IMR-90 (cell line): ENCODE measurements at regions not wholly inside any gene's neighbourhood (a gene's known extent, or its start where the extent isn't known, plus 50 kb on each side); places are given as distances from the start of the nearest gene placed in this dataset.

Source experiments
- ATAC-seq: fragments of 200-7000 bp; cut with Tn5 transposase; 2 replicates; pipeline ENCODE4 v1.9.1; 2020; ENCODE audit warnings: low read depth, mild to moderate bottlenecking, moderate library complexity
- BruUV-seq: library from RNA; stranded (reverse); fragments of 400-500 nt; replicated peaks from 2 replicates; lab custom pipeline; 2021; lab: Mats Ljungman, UMichigan
- CTCF ChIA-PET: fragments of 300-600 bp; formaldehyde crosslinking; extraction: SDS; loops from one replicate; lab custom pipeline; 2021; ENCODE audit warnings: antibody characterized with exemption; lab: Yijun Ruan, JAX
- POLR2A ChIA-PET: fragments of 300-600 bp; sonication (Branson Sonifier 250); formaldehyde crosslinking; loops from one replicate; lab custom pipeline; 2022; ENCODE audit warnings: antibody characterized with exemption; ENCODE audit not compliant: unreplicated experiment; lab: Charles Lee
- DNase-seq: peaks from one replicate; pipeline ENCODE4 v3.0.0; 2013
- H2AFZ ChIP-seq: replicated peaks from 2 replicates; pipeline ENCODE3; 2013; ENCODE audit warnings: low read length, mild to moderate bottlenecking; ENCODE audit not compliant: poor library complexity
- H2AK5ac ChIP-seq: 2 replicates; pipeline ENCODE4 v1.6.1; 2013; ENCODE audit warnings: low read depth, low read length, inconsistent platforms
- H2AK9ac ChIP-seq: replicated peaks from 2 replicates; pipeline ENCODE3; 2013; ENCODE audit warnings: mild to moderate bottlenecking, low read depth, low read length, moderate library complexity; ENCODE audit not compliant: poor library complexity
- H2BK120ac ChIP-seq: 2 replicates; pipeline ENCODE4 v1.6.1; 2013; ENCODE audit warnings: low read depth, low read length, inconsistent platforms
- H2BK15ac ChIP-seq: 3 replicates; pipeline ENCODE4 v1.6.1; 2013; ENCODE audit warnings: low read depth, low read length, inconsistent platforms
- H2BK20ac ChIP-seq: 2 replicates; pipeline ENCODE4 v1.6.1; 2013; ENCODE audit warnings: low read depth, mild to moderate bottlenecking, inconsistent platforms, low read length, moderate library complexity
- H2BK5ac ChIP-seq: 2 replicates; pipeline ENCODE4 v1.6.1; 2013; ENCODE audit warnings: mild to moderate bottlenecking, low read depth, low read length, inconsistent platforms; ENCODE audit not compliant: poor library complexity, severe bottlenecking
- H3K14ac ChIP-seq: replicated peaks from 2 replicates; pipeline ENCODE4 v1.6.1; 2013; ENCODE audit warnings: low read depth, low read length, inconsistent platforms
- H3K18ac ChIP-seq: 2 replicates; pipeline ENCODE4 v1.6.1; 2013; ENCODE audit warnings: low read depth, low read length, control low read depth
- H3K23ac ChIP-seq: 2 replicates; pipeline ENCODE4 v1.6.1; 2013; ENCODE audit warnings: low read depth, low read length, inconsistent platforms
- H3K27ac ChIP-seq: 2 replicates; pipeline ENCODE4 v1.5.1; 2013; ENCODE audit warnings: mild to moderate bottlenecking, control low read depth, low read length; ENCODE audit not compliant: insufficient read depth
- H3K27me3 ChIP-seq: 2 replicates; pipeline ENCODE4 v1.6.1; 2013; ENCODE audit warnings: low read length; ENCODE audit not compliant: control insufficient read depth, insufficient read depth
- H3K36me3 ChIP-seq: 2 replicates; pipeline ENCODE4 v1.6.1; 2013; ENCODE audit warnings: low read length, mixed read lengths; ENCODE audit not compliant: control insufficient read depth, insufficient read depth
- H3K4ac ChIP-seq: 2 replicates; pipeline ENCODE4 v1.6.1; 2013; ENCODE audit warnings: low read depth, low read length, inconsistent platforms
- H3K4me1 ChIP-seq: 2 replicates; pipeline ENCODE4 v1.6.1; 2013; ENCODE audit warnings: low read length, mixed read lengths; ENCODE audit not compliant: control insufficient read depth, insufficient read depth
- H3K4me2 ChIP-seq: 2 replicates; pipeline ENCODE4 v1.6.1; 2013; ENCODE audit warnings: low read depth, mild to moderate bottlenecking, control low read depth, low read length, moderate library complexity
- H3K4me3 ChIP-seq: 2 replicates; pipeline ENCODE4 v1.5.1; 2013; ENCODE audit warnings: low read depth, mild to moderate bottlenecking, control low read depth, low read length, moderate library complexity; ENCODE audit not compliant: insufficient read depth
- H3K56ac ChIP-seq: 2 replicates; pipeline ENCODE4 v1.6.1; 2013; ENCODE audit warnings: low read length, inconsistent platforms; ENCODE audit not compliant: insufficient read depth; ENCODE audit errors: extremely low read depth
- H3K79me1 ChIP-seq, 2 experiments: 2 replicates each; pipeline ENCODE4 v1.6.1; 2013; ENCODE audit warnings: low read length in 2 of 2, inconsistent platforms in 1 of 2, low read depth in 1 of 2
- H3K9ac ChIP-seq: 2 replicates; pipeline ENCODE4 v1.6.1; 2013; ENCODE audit warnings: low read depth, low read length, control low read depth
- H3K9me1 ChIP-seq: 2 replicates; pipeline ENCODE4 v1.6.1; 2013; ENCODE audit warnings: low read length, inconsistent platforms; ENCODE audit not compliant: insufficient read depth
- H3K9me3 ChIP-seq: 2 replicates; pipeline ENCODE4 v1.6.1; 2013; ENCODE audit warnings: low read length; ENCODE audit not compliant: control insufficient read depth, insufficient read depth
- H4K20me1 ChIP-seq: 2 replicates; pipeline ENCODE4 v1.6.1; 2013; ENCODE audit warnings: low read length, inconsistent platforms; ENCODE audit not compliant: insufficient read depth
- H4K5ac ChIP-seq: 2 replicates; pipeline ENCODE4 v1.6.1; 2013; ENCODE audit warnings: mild to moderate bottlenecking, low read depth, low read length, control low read depth
- H4K8ac ChIP-seq, 2 experiments: 2 replicates each; pipeline ENCODE4 v1.6.1; 2013; ENCODE audit warnings: low read depth in 2 of 2, low read length in 2 of 2, control low read depth in 1 of 2, inconsistent platforms in 1 of 2
- H4K91ac ChIP-seq: 2 replicates; pipeline ENCODE4 v1.6.1; 2013; ENCODE audit warnings: low read depth, low read length, inconsistent platforms; ENCODE audit not compliant: insufficient read depth
- CEBPB ChIP-seq: IDR thresholded peaks from 2 replicates; pipeline ENCODE4 v1.6.1; 2012; ENCODE audit warnings: low read depth, low read length, improper control_type of control experiment
- CHD1 ChIP-seq: IDR thresholded peaks from 2 replicates; pipeline ENCODE4 v1.6.1; 2012; ENCODE audit warnings: low read depth, low read length, improper control_type of control experiment
- CTCF ChIP-seq: conservative IDR thresholded peaks from 2 replicates; pipeline ENCODE4 v1.5.1; 2012; ENCODE audit warnings: mild to moderate bottlenecking, low read depth, low read length, improper control_type of control experiment
- FOS ChIP-seq: fragments of 150-350 bp; IDR thresholded peaks from 2 replicates; pipeline ENCODE4 v1.6.1; 2016; ENCODE audit warnings: low read depth, low read length
- MAZ ChIP-seq: IDR thresholded peaks from 2 replicates; pipeline ENCODE4 v1.6.1; 2012; ENCODE audit warnings: low read depth, mild to moderate bottlenecking, low read length, improper control_type of control experiment, moderate library complexity, borderline replicate concordance
- POLR2A ChIP-seq: IDR thresholded peaks from 2 replicates; pipeline ENCODE4 v1.6.1; 2012; ENCODE audit warnings: mild to moderate bottlenecking, low read depth, low read length
- RCOR1 ChIP-seq: IDR thresholded peaks from 2 replicates; pipeline ENCODE4 v1.6.1; 2012; ENCODE audit warnings: mild to moderate bottlenecking, low read length, improper control_type of control experiment; ENCODE audit not compliant: insufficient replicate concordance
- WGBS, 2 experiments: methylation state at CpG; one replicate each; pipeline versions ENCODE4 v1.1.5 to v1.1.7; 2013; ENCODE audit warnings: missing lambda C conversion rate in 2 of 2; ENCODE audit not compliant: insufficient read length in 1 of 2; ENCODE audit errors: extremely low coverage in 2 of 2; 5-methylcytosine and 5-hydroxymethylcytosine counted together
- dilution Hi-C: fragments of 300-500 bp; cut with HindIII; formaldehyde crosslinking; loops from one replicate; pipeline ENCODE4 v1.14.3; 2018; ENCODE audit warnings: low sequenced_read_pairs; ENCODE audit not compliant: unreplicated experiment
- in situ Hi-C: fragments of 300-500 bp; cut with MboI; formaldehyde crosslinking; loops from 3 replicates; pipeline ENCODE4 v1.14.3; 2019; ENCODE audit warnings: low sequenced_read_pairs, inconsistent platforms, mixed read lengths
- intact Hi-C: fragments of 100-400 bp; cut with micrococcal nuclease; formaldehyde crosslinking; loops from 2 replicates; pipeline ENCODE4 v1.10.0; 2022

GRCh38 chr1:5683446-5683845 is 308.8 kb downstream of the NPHP4 start:
- Histone ChIP-seq H3K18ac (no peak overlapping the region), H3K4me3 (no peak overlapping the region), H2BK120ac (no peak overlapping the region), H2BK15ac (no peak overlapping the region), H2AFZ (no peak overlapping the region), H3K27me3 (no peaks in the 10 kb centered on the region), H3K56ac (no peak overlapping the region), H4K5ac (no peak overlapping the region), H4K8ac (no peak overlapping the region), H2AK9ac (no peak overlapping the region), H4K91ac (no peak overlapping the region), H3K4me2 (no peak overlapping the region), H2BK5ac (no peak overlapping the region), H3K9me3 (peaks cover 47% of the 10 kb centered on the region), H3K79me1 (no peaks in the 10 kb centered on the region), H3K23ac (no peak overlapping the region), H3K9ac (no peak overlapping the region), H2AK5ac (no peak overlapping the region), H3K9me1 (no peaks in the 10 kb centered on the region), H3K27ac (no peak overlapping the region), H3K4me1 (no peaks in the 10 kb centered on the region), H3K36me3 (no peaks in the 10 kb centered on the region), H2BK20ac (no peak overlapping the region), H3K4ac (no peak overlapping the region), H3K14ac (no peak overlapping the region), H4K20me1 (no peaks in the 10 kb centered on the region)
- BruUV-seq, result no TSS peak
- no peak for TF ChIP-seq CHD1
- TF ChIP-seq MAZ, result no peak
- TF ChIP-seq POLR2A, result no peak
- TF ChIP-seq CEBPB, result no peak
- no peak for TF ChIP-seq FOS
- no peak for TF ChIP-seq RCOR1
- no peak for TF ChIP-seq CTCF
- ATAC-seq, result no peak
- intact Hi-C loops, result no loop called here
- dilution Hi-C loops, result no loop called here
- in situ Hi-C loops, result no loop called here
- POLR2A ChIA-PET, result no interaction called here
- CTCF ChIA-PET, result no interaction called here
- no peak for DNase-seq
- 67% methylated on average over 1 of the region's 2 CpGs; no CpG with 5 or more reads in 1 of the 2 experiments for WGBS, 2 experiments
